NCI-H510A treated with DMSO at 0.1 percent for 48 hours (cell line): ENCODE measurements at regions not wholly inside any gene's neighbourhood (a gene's known extent, or its start where the extent isn't known, plus 50 kb on each side); places are given as distances from the start of the nearest gene placed in this dataset.

Experiments used
- DNase-seq: peaks from one replicate; lab custom pipeline; 2025; lab: John Stamatoyannopoulos, UW

- DNase-seq = no peak
Measured at GRCh38 chr12:22991250-22991844, 366.4 kb downstream of the ETNK1 start.

GRCh38 chr12:22993609-22994315, 368.8 kb downstream of the ETNK1 start:
- DNase-seq = no peak

- DNase-seq = no peak
Measured at GRCh38 chr12:22994316-22994675, 369.3 kb downstream of the ETNK1 start.

GRCh38 chr12:23001487-23001886, 376.5 kb downstream of the ETNK1 start:
- no peak for DNase-seq

GRCh38 chr12:23002381-23002780, 377.4 kb downstream of the ETNK1 start:
- DNase-seq = no peak

- DNase-seq = no peak
Measured at GRCh38 chr12:23004473-23005020, 379.6 kb downstream of the ETNK1 start.

GRCh38 chr12:23005387-23005786, 380.4 kb downstream of the ETNK1 start:
- DNase-seq = no peak

- no peak for DNase-seq
Measured at GRCh38 chr12:23006413-23006812, 381.4 kb downstream of the ETNK1 start.

- DNase-seq = no peak
Measured at GRCh38 chr12:23008623-23009022, 383.7 kb downstream of the ETNK1 start.

- DNase-seq = no peak
Measured at GRCh38 chr12:23014749-23015148, 389.8 kb downstream of the ETNK1 start.

- DNase-seq = no peak
Measured at GRCh38 chr12:23025372-23026016, 400.5 kb downstream of the ETNK1 start.

- no peak for DNase-seq
Measured at GRCh38 chr12:23028158-23028802, 403.3 kb downstream of the ETNK1 start.

- DNase-seq = no peak
Measured at GRCh38 chr12:23029185-23029584, 404.2 kb downstream of the ETNK1 start.

- DNase-seq = no peak
Measured at GRCh38 chr12:23039834-23040233, 414.9 kb downstream of the ETNK1 start.

- DNase-seq = no peak
Measured at GRCh38 chr12:23041774-23042173, 416.8 kb downstream of the ETNK1 start.

GRCh38 chr12:23043646-23044045, 418.7 kb downstream of the ETNK1 start:
- DNase-seq = no peak

GRCh38 chr12:23049180-23049579, 424.2 kb downstream of the ETNK1 start:
- DNase-seq = no peak

GRCh38 chr12:23055004-23055403, 430.0 kb downstream of the ETNK1 start:
- no peak for DNase-seq

GRCh38 chr12:23057571-23057970, 432.6 kb downstream of the ETNK1 start:
- DNase-seq = no peak

GRCh38 chr12:23060161-23060560, 435.2 kb downstream of the ETNK1 start:
- no peak for DNase-seq

GRCh38 chr12:23063206-23063605, 438.2 kb downstream of the ETNK1 start:
- no peak for DNase-seq

GRCh38 chr12:23066095-23066494, 441.1 kb downstream of the ETNK1 start:
- DNase-seq = no peak

GRCh38 chr12:23083267-23083666, 458.3 kb downstream of the ETNK1 start:
- DNase-seq = no peak
